OCI-LY3 (cell line): ENCODE measurements at regions not wholly inside any gene's neighbourhood (a gene's known extent, or its start where the extent isn't known, plus 50 kb on each side); places are given as distances from the start of the nearest gene placed in this dataset.

Source experiments
- H2AFZ ChIP-seq: fragments of 200-600, 300-600 bp; shearing (Covaris generic); 2 replicates; pipeline ENCODE4 v1.6.0; 2014; ENCODE audit warnings: antibody characterized with exemption, low read depth, low read length
- H3K27ac ChIP-seq: fragments of 200-600, 300-600 bp; sonication (generic); 2 replicates; pipeline ENCODE4 v1.5.1; 2014; ENCODE audit warnings: mild to moderate bottlenecking, low read length, moderate library complexity, mixed read lengths
- H3K27me3 ChIP-seq: fragments of 200-600, 300-600 bp; sonication (generic); 2 replicates; pipeline ENCODE4 v1.6.1; 2014; ENCODE audit warnings: low read depth, low read length, mixed read lengths
- H3K36me3 ChIP-seq: fragments of 200-600, 300-600 bp; sonication (generic); replicated peaks from 2 replicates; pipeline ENCODE3; 2014; ENCODE audit warnings: low read depth, low read length, mixed read lengths
- H3K4me1 ChIP-seq: fragments of 300-600, 200-600 bp; sonication (generic); 2 replicates; pipeline ENCODE4 v1.6.1; 2014; ENCODE audit warnings: low read length, mixed read lengths
- H3K4me2 ChIP-seq: fragments of 200-600, 300-600 bp; sonication (generic); 2 replicates; pipeline ENCODE4 v1.6.1; 2014; ENCODE audit warnings: low read length, mixed read lengths
- H3K4me3 ChIP-seq: fragments of 300-600, 200-600 bp; sonication (generic); 2 replicates; pipeline ENCODE4 v1.5.1; 2014; ENCODE audit warnings: antibody characterized with exemption, mild to moderate bottlenecking, low read length, moderate library complexity
- H3K79me2 ChIP-seq: fragments of 300-600, 200-600 bp; shearing (Covaris generic); 2 replicates; pipeline ENCODE4 v1.6.1; 2014; ENCODE audit warnings: mild to moderate bottlenecking, low read length, mixed read lengths
- H3K9ac ChIP-seq: fragments of 300-600, 200-600 bp; shearing (Covaris generic); 2 replicates; pipeline ENCODE4 v1.6.0; 2014; ENCODE audit warnings: mild to moderate bottlenecking, low read length, moderate library complexity
- H3K9me3 ChIP-seq: fragments of 200-600, 300-600 bp; shearing (Covaris generic); 2 replicates; pipeline ENCODE4 v1.6.1; 2014; ENCODE audit warnings: low read length, mixed read lengths; ENCODE audit not compliant: insufficient read depth
- H4K20me1 ChIP-seq: fragments of 200-600, 300-600 bp; sonication (generic); 2 replicates; pipeline ENCODE4 v1.6.1; 2016; ENCODE audit warnings: low read length, mixed read lengths; ENCODE audit not compliant: insufficient read depth
- CTCF ChIP-seq: fragments of 200-600, 300-600 bp; sonication (generic); IDR thresholded peaks from 2 replicates; pipeline ENCODE4 v1.5.1; 2014; ENCODE audit warnings: antibody characterized with exemption, low read length, low read depth
- EZH2phosphoT487 ChIP-seq: fragments of 200-600 bp; shearing (Covaris generic); IDR thresholded peaks from 2 replicates; pipeline ENCODE4 v1.6.1; 2018; ENCODE audit warnings: antibody characterized with exemption, mixed run types, low read depth

GRCh38 chr6:2404211-2404929 is 159.0 kb upstream of the GMDS start:
- no peaks in the 10 kb centered on the region for H3K79me2 ChIP-seq
- TF ChIP-seq CTCF: no peak
- H3K27me3 ChIP-seq: no peaks in the 10 kb centered on the region

GRCh38 chr6:2403546-2403945 is 158.1 kb upstream of the GMDS start:
- Histone ChIP-seq H3K9ac (no peak overlapping the region), H2AFZ (no peak overlapping the region), H3K27me3 (no peaks in the 10 kb centered on the region), H3K36me3 (no peaks in the 10 kb centered on the region), H3K4me3 (no peak overlapping the region), H3K4me1 (no peaks in the 10 kb centered on the region), H3K79me2 (no peaks in the 10 kb centered on the region), H3K27ac (no peak overlapping the region), H3K4me2 (no peak overlapping the region), H4K20me1 (no peaks in the 10 kb centered on the region), H3K9me3 (no peaks in the 10 kb centered on the region)
- TF ChIP-seq CTCF (no peak), EZH2phosphoT487 (no peak)

More at GRCh38 chr6:2404211-2404929, 159.0 kb upstream of the GMDS start:
- no peak overlapping the region for H3K4me3 ChIP-seq
- no peak overlapping the region for H3K9ac ChIP-seq
- H2AFZ ChIP-seq: no peak overlapping the region
- no peaks in the 10 kb centered on the region for H3K36me3 ChIP-seq
- H3K4me1 ChIP-seq: no peaks in the 10 kb centered on the region
- no peaks in the 10 kb centered on the region for H3K9me3 ChIP-seq
- no peak overlapping the region for H3K27ac ChIP-seq
- H4K20me1 ChIP-seq: no peaks in the 10 kb centered on the region
- no peak overlapping the region for H3K4me2 ChIP-seq

- Histone ChIP-seq H3K4me2 (no peak overlapping the region), H3K36me3 (no peaks in the 10 kb centered on the region), H3K27ac (no peak overlapping the region), H3K79me2 (no peaks in the 10 kb centered on the region), H3K4me1 (no peaks in the 10 kb centered on the region), H3K4me3 (no peak overlapping the region), H4K20me1 (no peaks in the 10 kb centered on the region), H2AFZ (no peak overlapping the region), H3K9me3 (no peaks in the 10 kb centered on the region), H3K9ac (no peak overlapping the region), H3K27me3 (no peaks in the 10 kb centered on the region)
- no peak for TF ChIP-seq CTCF
Measured at GRCh38 chr6:2396846-2397630, 151.6 kb upstream of the GMDS start.

GRCh38 chr6:2396042-2396657 is 150.7 kb upstream of the GMDS start:
- TF ChIP-seq EZH2phosphoT487 (no peak), CTCF (no peak)
- Histone ChIP-seq H3K9ac (no peak overlapping the region), H3K79me2 (no peaks in the 10 kb centered on the region), H3K4me3 (no peak overlapping the region), H3K9me3 (no peaks in the 10 kb centered on the region), H3K27me3 (no peaks in the 10 kb centered on the region), H3K36me3 (no peaks in the 10 kb centered on the region), H3K4me2 (no peak overlapping the region), H4K20me1 (no peaks in the 10 kb centered on the region), H3K27ac (no peak overlapping the region), H3K4me1 (no peaks in the 10 kb centered on the region), H2AFZ (no peak overlapping the region)
